ENCODE measurements at regions not wholly inside any gene's neighbourhood (a gene's known extent, or its start where the extent isn't known, plus 50 kb on each side); places are given as distances from the start of the nearest gene placed in this dataset.

DNA sequence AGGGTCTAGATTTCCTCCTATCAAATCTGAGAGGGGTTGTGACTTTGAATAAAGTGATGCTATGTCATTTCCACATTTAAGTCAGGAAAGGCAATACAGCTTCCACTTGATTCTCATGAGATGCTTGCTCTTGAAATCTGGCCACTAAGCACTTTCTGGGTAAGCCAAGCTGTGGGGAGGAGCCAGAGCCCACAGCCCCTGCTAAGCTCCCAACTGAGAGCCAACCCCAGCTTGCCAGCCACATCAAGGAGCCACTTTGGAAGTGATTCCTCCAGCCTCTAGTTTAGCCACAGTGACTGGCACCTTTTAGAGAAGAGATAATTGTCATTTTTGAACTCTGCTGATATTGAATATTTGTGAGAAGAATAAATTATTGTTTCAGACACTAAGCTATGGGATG lies 1441.5 kb upstream of the IGFBP7 start:
- DNase-seq = no peak

DNA sequence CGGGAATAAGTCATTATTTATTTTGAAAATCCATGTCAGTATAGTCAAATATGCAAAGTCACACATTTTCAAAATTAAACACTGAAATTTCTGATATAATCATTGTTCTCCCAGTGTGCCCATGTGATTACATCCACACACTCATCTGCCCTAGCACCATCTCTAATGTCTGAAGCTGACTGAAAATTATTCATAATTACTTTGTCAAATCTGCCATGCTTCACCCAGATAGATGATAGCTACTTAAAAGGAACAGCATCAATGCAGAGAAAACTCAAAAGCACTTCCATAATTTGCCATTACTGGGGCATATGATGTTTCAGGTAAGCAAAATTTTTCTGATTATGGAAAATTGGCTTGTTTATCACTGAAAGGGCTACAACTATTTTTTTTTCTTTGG lies 1433.3 kb upstream of the IGFBP7 start:
- no peak for DNase-seq

DNA sequence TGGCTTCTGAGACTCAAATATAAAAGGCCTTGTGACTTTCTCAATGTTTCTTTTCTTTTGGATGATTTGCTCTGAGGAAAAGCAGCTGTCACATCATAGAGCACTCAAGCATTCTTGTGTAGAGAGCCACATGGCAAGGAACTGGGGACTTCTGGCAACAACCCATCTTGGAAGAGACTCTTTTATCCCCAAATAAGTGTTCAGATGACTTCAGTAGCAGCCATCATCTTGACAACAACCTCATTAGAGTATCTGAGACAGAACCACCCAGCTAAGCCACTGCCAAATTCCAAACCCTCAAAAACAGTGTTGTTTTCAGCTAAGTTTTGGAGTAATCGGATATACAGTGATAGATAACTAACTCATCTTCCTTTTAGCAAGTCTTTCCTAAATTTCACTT lies 1431.7 kb upstream of the IGFBP7 start:
- DNase-seq = no peak

DNA sequence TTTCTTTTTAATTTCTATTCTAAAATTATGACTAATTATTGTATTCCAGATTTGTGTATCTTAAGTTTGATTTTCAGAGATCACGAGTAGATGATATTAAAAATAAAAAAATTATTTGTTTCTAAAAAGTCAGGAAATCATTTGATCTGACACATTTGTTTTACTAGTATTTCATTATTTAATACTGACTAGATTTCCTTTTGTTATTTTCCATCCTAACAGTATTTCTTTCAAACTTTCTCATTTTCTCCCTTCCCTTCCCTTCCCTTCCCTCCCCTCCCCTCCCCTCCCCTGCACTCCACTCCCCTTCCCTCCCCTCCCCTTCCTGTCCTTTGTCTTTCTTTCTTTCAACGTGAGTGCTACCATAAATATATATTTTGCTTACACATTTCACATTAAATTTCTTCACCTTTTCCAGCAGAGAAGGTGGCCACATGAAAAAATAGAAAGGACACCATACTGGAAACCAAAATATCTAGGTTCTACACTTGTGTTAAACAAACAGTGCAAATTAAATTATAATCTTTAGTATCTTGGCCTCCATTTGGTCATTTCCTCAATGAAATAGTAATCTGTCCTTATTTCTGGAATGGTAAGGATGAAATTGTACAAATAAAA lies 1412.7 kb upstream of the IGFBP7 start:
- no peak for DNase-seq

DNA sequence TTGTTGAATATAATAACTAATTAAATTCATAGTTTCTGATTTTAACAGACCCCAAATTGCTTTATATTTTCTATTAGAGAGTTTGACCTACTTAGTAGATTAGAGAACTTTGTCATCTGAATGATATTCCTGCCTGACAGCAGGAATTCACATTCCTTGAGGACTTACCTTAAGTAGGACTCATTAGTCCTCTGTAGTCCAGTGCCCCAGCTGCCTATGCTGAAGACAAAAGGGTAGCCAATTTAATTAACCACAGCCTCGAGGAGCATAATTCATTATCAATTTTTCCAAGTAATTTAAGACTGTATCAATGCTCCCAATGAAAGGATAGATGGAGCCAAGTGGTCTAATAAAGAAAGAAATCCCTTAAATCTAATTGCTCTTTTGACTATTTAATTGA lies 1405.0 kb upstream of the IGFBP7 start:
- no peak for DNase-seq

DNA sequence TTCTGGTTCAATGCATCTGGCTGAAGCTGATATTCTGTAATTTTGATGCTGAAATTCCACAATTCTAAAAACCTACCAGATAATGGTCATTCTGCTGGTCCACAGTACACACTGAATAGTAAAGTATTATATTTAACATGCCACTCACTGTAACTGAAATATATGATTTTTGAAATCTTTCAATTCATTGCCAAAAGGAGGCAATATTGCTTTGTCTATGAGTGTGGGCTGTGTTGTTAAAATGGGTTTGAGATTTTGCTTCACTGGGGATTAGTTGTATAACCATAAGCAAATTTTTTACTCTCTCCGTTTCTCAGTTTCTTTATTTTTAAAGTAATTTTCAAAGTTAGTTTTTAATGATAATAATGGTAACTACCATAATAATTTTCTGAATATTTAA lies 1404.1 kb upstream of the IGFBP7 start:
- DNase-seq = no peak

DNA sequence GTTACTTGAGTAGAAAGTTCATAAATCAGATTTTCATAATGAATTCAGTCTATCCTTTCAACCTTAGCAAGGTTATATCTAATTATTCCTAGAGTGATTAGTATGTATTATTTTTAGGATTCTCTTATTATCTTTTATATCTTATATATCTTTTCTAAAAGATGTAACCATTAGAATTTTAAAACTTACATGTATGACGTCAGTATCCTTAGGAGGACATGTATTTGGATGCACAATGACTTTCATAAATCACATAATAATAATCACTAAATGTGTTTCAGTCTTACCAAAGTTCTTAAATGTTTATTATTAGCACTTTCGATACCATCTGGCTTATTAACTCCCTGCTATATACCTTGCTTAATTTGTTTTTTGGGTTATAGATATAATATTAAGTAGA lies 1400.5 kb upstream of the IGFBP7 start:
- no peak for DNase-seq

DNA sequence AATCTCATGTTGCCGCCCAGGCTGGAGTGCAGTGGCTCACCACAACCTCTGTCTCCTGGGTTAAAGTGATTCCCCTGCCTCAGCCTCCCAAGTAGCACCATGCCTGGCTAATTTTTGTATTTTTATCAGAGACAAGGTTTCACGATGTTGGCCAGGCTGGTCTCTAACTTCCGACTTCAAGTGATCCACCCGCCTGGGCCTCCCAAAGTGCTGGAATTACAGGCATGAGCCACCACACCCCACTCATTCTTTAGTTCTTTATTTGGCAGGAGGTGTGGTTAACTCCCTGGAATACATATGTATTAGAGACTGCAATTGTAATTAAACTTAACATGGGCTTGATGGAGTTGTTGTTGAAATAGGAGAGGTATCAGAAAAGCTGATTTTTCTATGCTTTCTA lies 1396.9 kb upstream of the IGFBP7 start:
- no peak for DNase-seq

DNA sequence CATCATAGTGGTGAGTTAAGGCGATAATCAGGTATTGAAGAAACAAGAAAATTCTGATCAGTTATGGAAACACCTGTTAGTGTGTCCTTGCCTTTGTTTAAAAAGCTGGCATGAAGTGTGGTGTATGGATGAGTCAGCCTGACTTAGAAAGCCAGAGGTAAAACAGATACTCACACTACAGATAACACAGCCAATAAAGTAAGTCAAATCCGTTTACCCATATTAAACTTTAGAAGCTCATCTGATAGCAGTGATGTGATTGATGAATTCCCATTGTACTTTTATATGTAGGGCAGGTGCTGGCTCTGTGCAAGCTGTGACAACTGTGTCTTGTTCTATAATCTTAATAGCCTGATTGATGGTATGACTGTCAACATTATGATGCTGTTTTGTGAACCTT lies 1392.7 kb upstream of the IGFBP7 start:
- DNase-seq = no peak

DNA sequence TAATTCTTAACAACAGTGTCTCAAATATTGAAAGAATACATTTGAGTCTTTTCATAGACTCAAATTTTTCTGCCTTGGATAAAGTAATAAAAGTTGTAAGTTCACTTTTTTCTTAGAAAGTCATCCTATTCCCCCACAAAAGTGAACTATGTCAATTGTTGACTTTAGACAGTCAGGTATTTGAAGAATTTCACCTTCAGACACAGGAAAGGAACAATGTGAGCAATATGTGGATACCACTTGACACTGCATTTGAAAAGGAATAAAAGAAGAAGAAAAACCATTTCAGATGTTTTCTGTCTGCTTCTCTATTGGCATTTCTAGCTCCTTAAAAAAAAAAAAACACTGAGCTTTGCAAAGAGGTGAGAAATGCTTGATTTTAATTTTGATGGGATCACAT lies 1389.0 kb upstream of the IGFBP7 start:
- no peak for DNase-seq

DNA sequence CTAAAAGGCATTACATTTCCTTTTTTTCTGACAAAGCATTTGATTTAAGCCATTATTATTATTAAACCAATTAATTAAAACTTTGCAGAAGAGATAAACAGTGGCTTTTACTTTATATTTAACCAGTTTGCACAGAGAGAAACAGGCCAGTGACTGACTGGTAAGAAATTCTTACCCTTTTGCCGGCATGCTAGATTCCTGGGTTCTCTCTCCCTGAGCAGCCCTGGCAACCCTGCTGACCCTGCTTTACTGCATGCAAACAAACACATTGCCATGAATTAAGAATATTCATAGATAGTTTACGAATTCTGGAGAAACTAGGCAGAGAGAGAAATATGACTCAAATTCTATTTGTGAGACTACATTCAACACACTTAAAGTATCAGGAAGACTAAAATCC lies 1381.4 kb upstream of the IGFBP7 start:
- no peak for DNase-seq

DNA sequence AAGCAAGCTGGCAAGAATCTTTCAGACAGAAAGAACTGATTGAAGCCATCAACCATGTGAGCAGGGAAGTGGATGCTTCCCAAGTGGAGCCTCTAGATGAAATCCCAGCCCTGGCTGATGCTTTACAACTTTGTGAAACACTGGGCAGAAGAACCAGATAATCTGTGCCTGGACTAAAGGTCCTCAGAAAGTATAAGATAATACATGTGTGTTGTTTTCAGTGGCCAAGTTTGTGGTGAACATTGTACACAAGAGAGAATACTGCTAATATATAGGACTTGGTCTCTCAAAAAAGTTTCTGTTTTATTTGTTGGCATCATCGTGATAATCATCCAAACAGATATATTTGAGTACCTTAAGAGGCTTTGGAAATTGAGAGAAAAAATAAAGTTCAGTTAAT lies 1367.8 kb upstream of the IGFBP7 start:
- no peak for DNase-seq

DNA sequence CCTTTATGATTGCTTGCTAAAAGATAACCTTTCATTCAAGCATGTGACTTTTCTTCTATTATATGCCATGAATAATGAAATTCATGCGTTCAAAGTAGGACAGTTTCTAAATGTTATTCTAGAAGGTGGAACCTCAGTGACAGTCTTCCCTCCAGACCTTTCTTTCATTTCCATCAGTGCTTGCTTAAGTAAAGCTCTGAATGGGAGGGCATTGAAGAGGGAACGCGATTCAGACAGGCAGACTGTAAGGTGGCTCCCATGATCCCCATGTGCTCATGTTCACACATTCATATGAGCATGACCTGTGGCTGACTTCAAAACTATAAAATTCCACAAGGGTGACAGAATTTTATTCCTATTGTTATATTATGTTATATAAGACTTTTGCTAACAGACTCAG lies 1367.3 kb upstream of the IGFBP7 start:
- no peak for DNase-seq

DNA sequence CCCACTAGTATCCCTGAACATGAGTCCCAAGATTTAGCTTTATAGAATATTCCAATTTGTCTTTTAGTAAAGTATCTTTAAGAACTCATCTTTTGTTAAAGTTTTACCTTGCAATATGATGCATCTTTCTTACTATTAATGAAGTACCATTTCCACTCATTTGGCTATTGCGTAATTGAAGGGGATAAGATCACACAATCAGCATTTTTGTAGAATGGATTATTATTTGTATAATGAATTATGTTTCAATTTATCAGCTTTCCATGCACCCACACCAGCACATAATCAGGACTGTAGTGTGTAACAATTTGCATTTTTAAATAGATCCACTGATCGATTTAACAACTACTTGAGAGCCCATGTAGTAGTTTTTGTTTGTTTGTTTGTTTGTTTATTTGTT lies 1364.9 kb upstream of the IGFBP7 start:
- no peak for DNase-seq

DNA sequence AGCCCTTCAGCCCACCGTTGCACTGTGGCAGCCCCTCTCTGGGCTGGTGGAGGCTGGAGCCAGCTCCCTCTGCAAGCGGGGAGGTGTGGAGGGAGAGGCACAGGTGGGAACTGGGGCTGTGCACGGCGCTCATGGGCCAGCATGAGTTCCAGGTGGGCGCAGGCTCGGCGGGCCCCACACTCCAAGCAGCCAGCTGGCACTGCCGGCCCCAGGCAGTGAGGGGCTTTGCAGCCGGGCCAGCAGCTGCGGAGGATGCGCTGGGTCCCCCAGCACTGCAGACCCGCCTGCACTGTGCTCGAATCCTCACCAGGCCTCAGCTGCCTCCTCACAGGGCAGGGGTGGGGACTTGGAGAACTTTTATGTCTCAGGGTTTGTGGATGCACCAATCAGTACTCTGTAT lies 1354.8 kb upstream of the IGFBP7 start:
- no peak for DNase-seq

DNA sequence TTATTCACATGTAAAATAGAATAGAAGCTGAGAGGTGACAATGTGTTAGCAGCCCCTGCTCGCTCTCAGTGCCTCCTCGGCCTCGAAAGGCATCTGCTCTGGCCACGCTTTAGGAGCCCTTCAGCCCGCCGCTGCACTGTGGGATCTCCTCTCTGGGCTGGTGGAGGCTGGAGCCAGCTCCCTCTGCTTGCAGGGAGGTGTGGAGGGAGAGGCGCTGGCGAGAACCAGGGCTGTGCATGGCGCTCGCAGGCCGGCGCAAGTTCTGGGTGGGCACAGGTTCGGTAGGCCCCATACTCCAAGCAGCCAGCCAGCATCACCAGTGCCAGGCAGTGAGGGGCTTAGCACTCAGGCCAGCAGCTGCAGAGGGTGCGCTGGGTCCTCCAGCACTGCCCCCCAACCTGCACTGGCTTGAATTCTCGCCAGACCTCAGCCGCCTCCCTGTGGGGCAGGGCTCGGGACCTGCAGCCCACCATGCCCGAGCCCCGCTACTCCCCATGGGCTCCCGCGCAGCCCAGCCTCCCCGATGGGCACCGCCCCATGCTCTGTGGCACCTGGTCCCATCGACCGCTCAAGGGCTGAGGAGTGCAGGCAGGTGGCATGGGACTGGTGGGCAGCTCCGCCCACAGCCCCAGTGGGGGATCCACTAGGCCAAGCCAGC lies 1346.7 kb upstream of the IGFBP7 start:
- no peak for DNase-seq

DNA sequence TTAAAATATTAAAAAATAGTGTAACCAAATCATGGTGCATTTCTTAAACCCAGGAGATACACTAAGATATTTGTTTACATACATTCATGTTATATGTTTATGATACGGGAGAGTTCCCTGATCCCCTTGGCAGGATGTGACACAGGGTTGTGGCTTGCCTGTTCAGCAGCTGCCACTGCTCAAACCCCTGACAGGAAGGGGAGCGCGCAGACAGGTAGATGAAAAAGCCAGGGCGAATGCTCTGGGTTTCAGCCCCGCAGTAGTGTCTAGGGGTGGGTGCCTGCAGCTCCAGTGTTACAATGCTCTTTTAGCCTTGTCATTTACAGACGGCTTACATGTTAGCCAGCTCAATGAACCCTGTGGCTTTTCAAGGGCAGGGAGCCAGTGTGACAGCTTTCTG lies 1343.8 kb upstream of the IGFBP7 start:
- DNase-seq = no peak

DNA sequence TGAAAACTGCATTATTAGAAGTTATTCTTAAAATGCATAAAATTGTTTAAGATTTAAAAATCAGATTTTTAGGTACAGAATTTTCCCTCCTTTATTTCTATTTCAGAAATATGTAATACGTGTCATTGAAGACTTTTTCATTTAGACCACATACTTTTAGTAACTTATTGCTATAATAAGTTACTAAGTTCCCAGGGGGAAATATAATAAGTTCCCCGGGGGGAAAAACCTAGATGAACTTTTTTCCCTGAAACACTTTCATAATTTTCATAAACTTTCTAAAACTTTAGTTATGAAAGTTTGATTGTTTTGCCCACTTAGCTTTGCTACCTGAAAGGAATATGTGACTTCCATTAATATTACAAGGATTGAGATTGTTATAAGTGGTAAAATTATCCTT lies 1341.5 kb upstream of the IGFBP7 start:
- no peak for DNase-seq

DNA sequence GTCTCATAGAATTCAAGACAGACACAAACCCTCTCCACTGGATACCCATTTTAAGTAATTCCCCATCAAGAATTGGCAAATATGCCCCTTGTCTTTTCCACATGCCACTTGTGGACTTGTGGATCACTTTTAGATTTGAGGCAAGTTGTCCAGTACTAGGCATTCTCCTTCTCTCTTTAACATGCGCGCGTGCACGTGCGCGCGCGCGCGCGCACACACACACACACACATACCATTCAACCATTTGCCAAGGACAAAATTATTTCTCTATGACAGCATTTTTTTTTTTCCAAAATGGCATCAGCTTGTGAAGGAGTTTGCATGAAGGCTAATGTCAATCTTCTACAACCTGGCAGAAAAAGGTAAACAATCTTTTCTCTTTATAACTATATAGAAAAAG lies 1325.7 kb upstream of the IGFBP7 start:
- DNase-seq = no peak

DNA sequence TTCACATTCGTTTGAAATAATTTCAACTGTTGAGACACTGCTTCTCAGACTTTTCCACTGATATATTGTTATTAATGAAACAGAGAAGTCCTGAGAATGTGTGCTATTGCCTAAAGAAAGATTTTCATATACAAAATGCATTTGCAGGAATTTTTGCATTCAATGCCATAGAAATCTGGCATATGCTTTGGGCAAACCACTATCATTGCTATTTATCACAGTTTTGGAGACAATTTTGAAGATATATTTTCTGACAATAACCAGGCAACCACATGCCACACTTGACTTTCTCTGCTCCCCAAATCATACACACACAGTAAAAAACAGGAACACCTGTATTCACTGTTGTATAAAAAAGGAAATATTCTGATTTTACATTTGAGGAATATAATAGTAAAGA lies 1303.7 kb upstream of the IGFBP7 start:
- no peak for DNase-seq

DNA sequence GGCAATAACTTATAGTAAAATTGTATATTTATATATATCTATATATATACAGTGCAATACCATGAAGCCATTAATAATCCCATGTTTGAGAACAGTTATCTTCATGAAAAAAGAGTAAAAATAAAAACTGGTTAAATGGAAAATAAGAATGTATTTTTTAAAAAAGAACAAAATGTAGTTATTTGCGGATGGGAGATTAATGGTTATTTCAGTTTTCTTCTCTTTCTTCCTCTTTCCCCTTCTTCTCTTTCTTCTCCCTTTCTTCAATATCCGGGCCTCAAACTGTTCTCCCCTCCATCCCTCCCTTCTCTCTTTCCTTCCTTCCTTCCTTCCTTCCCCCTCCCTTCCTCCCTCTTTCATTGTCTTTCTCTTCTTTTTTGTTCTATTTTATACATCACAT lies 1301.7 kb upstream of the IGFBP7 start:
- DNase-seq = no peak

DNA sequence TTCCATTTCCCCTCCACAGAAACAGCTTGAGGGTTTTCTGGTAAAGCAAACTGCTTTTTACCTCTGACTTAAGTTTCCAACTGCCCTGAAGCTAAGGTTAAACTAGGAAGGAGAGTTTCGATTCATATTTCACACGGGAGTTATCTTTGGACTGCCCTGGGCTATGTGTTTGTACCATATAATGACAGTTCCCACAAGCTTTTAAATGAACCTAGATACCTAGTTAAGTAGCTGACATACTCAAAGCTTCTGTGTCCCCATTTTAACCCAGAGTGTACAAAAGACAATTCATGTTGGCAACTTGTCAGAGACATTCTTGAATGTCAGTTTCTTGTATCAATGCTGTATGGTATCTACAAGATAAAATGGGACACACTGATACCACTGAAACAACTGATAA lies 1296.6 kb upstream of the IGFBP7 start:
- no peak for DNase-seq

DNA sequence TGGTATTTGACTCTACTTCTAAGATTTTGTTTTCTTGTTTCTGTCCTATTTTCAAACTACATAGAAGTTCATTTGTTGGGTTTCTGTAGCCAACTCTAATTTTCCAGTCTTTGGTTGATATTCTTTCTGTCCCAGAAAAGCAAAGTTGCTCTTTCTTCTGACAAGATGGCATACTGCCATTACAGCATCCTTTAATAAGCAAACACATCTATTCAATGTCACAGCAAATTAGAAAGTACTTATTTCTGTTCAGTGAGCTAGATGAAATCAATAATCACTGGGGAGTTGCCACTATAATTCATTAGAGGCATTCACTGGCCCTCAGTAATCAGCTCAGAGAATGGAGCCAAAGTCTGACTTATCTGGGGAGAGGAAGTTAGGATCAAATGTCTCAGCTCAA lies 1258.0 kb upstream of the IGFBP7 start:
- DNase-seq = no peak

DNA sequence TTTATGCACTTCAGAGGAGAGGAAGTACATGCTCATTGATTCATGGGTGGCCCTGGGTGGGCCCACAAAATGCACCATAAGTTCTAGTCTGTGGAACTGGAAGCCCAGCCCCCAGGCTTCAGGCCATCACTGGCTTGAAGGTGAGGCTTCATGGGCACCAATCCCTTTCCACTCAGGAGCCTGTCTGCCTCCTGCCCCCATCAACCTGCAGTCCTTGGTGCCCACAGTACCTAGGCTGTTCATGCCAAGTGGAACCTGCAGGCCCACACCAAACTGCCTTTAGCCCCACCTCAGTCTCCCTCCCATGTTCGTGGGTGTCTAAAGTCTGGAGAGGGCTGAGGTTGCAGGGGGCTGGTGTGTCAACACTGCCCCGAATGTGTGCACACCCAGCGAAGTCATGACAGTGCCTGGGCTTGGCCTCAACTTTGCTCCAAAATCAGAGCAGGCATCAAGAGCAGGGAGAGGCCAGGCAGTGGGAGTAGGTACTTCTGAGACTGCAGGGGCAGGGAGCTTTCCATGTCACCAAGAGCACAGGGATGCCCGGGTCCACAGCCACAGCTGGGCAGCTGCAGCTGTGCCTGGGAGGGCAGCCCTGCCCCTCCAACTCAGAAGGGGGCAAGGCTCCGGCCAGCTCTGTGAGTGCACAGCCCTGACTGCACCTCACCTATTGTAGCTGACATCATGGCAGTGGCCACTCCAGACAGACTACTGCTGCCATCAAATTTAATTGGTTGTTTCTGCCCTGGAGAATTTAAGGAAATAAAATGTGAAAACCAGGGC lies 1250.4 kb upstream of the IGFBP7 start:
- no peak for DNase-seq

DNA sequence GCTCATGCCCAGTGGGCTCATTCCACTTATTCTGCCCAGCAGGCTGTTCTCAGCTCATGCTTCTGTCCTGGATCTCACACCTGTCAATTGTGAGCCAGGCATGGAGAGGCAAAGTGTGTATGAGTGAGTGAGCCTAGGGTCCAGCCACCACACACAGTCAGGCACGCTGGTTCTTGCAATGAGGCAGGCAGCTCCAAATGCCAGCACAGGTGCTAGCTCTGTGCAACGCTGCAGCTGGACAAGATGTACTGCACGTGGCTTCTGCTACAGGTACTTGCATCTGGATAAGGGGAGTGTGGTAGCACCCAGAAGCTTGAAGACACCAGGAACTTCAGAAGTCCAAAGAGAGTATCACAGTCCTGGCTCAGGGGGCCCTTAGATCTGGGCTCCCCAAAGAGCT lies 1249.4 kb upstream of the IGFBP7 start:
- DNase-seq = no peak
